ENCODE measurements at regions not wholly inside any gene's neighbourhood (a gene's known extent, or its start where the extent isn't known, plus 50 kb on each side); places are given as distances from the start of the nearest gene placed in this dataset.

DNA sequence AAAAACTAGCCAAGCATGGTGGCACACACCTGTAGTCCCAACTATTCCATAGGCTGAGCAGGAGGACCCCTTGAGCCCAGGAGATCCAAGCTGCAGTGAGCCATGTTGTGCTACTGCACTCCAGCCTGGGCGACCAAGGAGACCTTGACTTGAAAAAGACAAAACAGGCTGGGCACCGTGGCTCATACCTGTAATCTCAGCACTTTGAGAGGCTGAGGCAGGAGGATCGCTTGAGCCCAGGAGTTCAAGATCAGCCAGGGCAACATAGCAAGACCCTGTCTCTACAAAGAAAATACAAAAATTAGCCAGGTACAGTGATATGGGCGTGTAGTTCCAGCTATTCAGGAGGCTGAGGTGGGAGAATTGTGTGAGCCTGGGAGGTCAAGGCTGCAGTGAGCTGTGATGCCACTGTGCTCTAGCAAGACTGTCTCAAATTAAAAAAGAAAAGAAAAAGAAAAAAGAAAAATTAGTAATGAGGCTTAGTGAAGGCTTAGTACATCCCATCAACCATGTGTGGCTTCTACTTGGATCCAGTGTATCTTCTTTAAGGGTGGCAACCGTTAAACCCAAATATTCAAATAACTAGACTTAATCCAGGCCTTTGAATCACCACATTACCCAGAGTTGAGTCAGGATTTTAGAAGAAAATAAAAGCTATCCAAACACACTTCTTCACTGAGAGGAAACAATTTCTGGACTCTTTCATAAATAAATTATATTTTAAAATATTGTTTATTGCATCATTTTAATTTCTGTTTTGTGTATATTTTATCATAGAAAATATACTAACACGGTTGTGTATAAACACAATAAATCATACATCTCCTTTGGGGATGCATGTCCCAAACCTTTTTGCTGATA, 74.3 kb upstream of the RAB4A start:
- TF ChIP-seq RAD21 (conservative IDR thresholded peaks at IDR 0.05): no peak
- TF ChIP-seq MXI1 (conservative IDR thresholded peaks at IDR 0.05; ENCODE audit: poor library complexity, severe bottlenecking): no peak
- TF ChIP-seq, protein P1, sequence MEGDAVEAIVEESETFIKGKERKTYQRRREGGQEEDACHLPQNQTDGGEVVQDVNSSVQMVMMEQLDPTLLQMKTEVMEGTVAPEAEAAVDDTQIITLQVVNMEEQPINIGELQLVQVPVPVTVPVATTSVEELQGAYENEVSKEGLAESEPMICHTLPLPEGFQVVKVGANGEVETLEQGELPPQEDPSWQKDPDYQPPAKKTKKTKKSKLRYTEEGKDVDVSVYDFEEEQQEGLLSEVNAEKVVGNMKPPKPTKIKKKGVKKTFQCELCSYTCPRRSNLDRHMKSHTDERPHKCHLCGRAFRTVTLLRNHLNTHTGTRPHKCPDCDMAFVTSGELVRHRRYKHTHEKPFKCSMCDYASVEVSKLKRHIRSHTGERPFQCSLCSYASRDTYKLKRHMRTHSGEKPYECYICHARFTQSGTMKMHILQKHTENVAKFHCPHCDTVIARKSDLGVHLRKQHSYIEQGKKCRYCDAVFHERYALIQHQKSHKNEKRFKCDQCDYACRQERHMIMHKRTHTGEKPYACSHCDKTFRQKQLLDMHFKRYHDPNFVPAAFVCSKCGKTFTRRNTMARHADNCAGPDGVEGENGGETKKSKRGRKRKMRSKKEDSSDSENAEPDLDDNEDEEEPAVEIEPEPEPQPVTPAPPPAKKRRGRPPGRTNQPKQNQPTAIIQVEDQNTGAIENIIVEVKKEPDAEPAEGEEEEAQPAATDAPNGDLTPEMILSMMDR (IDR thresholded peaks at IDR 0.05; ENCODE audit: poor library complexity, severe bottlenecking): no peak
- TF ChIP-seq, protein P2, sequence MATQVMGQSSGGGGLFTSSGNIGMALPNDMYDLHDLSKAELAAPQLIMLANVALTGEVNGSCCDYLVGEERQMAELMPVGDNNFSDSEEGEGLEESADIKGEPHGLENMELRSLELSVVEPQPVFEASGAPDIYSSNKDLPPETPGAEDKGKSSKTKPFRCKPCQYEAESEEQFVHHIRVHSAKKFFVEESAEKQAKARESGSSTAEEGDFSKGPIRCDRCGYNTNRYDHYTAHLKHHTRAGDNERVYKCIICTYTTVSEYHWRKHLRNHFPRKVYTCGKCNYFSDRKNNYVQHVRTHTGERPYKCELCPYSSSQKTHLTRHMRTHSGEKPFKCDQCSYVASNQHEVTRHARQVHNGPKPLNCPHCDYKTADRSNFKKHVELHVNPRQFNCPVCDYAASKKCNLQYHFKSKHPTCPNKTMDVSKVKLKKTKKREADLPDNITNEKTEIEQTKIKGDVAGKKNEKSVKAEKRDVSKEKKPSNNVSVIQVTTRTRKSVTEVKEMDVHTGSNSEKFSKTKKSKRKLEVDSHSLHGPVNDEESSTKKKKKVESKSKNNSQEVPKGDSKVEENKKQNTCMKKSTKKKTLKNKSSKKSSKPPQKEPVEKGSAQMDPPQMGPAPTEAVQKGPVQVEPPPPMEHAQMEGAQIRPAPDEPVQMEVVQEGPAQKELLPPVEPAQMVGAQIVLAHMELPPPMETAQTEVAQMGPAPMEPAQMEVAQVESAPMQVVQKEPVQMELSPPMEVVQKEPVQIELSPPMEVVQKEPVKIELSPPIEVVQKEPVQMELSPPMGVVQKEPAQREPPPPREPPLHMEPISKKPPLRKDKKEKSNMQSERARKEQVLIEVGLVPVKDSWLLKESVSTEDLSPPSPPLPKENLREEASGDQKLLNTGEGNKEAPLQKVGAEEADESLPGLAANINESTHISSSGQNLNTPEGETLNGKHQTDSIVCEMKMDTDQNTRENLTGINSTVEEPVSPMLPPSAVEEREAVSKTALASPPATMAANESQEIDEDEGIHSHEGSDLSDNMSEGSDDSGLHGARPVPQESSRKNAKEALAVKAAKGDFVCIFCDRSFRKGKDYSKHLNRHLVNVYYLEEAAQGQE (IDR thresholded peaks at IDR 0.05; ENCODE audit: borderline replicate concordance): no peak
- TF ChIP-seq EP300 (conservative IDR thresholded peaks at IDR 0.05; ENCODE audit: poor library complexity, severe bottlenecking): no peak
- no peak for TF ChIP-seq EZH2 (IDR thresholded peaks at IDR 0.05; ENCODE audit: borderline replicate concordance, insufficient read depth, low read length, poor library complexity, severe bottlenecking)
- TF ChIP-seq POLR2AphosphoS5 (IDR thresholded peaks at IDR 0.05): no peak
- no peak for TF ChIP-seq TAF1 (IDR thresholded peaks at IDR 0.05; ENCODE audit: low read depth)
- no peak for TF ChIP-seq SMC3 (conservative IDR thresholded peaks at IDR 0.05; ENCODE audit: poor library complexity)

DNA sequence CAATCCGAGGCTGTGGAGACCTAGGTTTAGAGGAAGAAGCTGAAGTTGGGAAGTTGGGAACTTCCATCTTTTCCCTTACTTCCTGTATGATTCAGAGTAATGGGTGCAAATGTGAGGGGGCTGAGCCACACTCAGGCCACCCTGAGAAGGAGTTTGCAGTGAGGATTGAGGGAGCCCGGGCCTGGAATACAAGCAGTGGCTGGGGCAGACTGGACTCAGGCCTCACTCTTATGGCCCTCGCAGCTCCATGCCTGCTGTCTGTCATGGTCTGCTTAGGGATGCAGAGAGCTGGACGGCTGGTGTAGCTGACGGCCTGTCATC, 73.7 kb upstream of the RAB4A start:
- no peak overlapping the region for H2AFZ ChIP-seq (ENCODE audit: low read depth, low read length)
- H3K79me2 ChIP-seq (replicated peaks; ENCODE audit: insufficient read depth, low read length): no peaks in the 10 kb centered on the region
- TF ChIP-seq POLR2AphosphoS5 (IDR thresholded peaks at IDR 0.05) (no peak), RAD21 (conservative IDR thresholded peaks at IDR 0.05) (no peak), TAF1 (IDR thresholded peaks at IDR 0.05; ENCODE audit: low read depth) (no peak), EP300 (conservative IDR thresholded peaks at IDR 0.05; ENCODE audit: poor library complexity, severe bottlenecking) (no peak), EZH2 (IDR thresholded peaks at IDR 0.05; ENCODE audit: borderline replicate concordance, insufficient read depth, low read length, poor library complexity, severe bottlenecking) (no peak), MXI1 (conservative IDR thresholded peaks at IDR 0.05; ENCODE audit: poor library complexity, severe bottlenecking) (no peak), SMC3 (conservative IDR thresholded peaks at IDR 0.05; ENCODE audit: poor library complexity) (no peak)
- TF ChIP-seq, protein P2 (IDR thresholded peaks at IDR 0.05; ENCODE audit: borderline replicate concordance): no peak
- TF ChIP-seq, protein P1 (IDR thresholded peaks at IDR 0.05; ENCODE audit: poor library complexity, severe bottlenecking): no peak

More for the DNA sequence above, 74.3 kb upstream of the RAB4A start:
- no peak overlapping the region for H3K4me2 ChIP-seq (ENCODE audit: low read length)
- H3K27ac ChIP-seq (ENCODE audit: low read length): no peak overlapping the region
- no peaks in the 10 kb centered on the region for H3K9me3 ChIP-seq (ENCODE audit: low read length)
- no peak overlapping the region for H3K4me3 ChIP-seq (ENCODE audit: low read length)
- H3K9me2 ChIP-seq (ENCODE audit: insufficient read depth, low read length): no peaks in the 10 kb centered on the region
- no peaks in the 10 kb centered on the region for H3F3A ChIP-seq (ENCODE audit: insufficient read depth, low read length, poor library complexity, severe bottlenecking)
- no peaks in the 10 kb centered on the region for H3K36me3 ChIP-seq (ENCODE audit: insufficient read depth, low read length)
- H2AFZ ChIP-seq (ENCODE audit: low read depth, low read length): no peak overlapping the region
- H4K20me1 ChIP-seq (ENCODE audit: insufficient read depth): no peaks in the 10 kb centered on the region
- no peaks in the 10 kb centered on the region for H3K27me3 ChIP-seq (ENCODE audit: insufficient read depth, low read depth, low read length)
- H3K79me2 ChIP-seq (replicated peaks; ENCODE audit: insufficient read depth, low read length): no peaks in the 10 kb centered on the region
- no peak overlapping the region for H3K9ac ChIP-seq (ENCODE audit: low read length)

More for the DNA sequence above, 73.7 kb upstream of the RAB4A start:
- Histone ChIP-seq H3K27ac (ENCODE audit: low read length) (no peak overlapping the region), H3K9me3 (ENCODE audit: low read length) (no peaks in the 10 kb centered on the region), H3K4me2 (ENCODE audit: low read length) (no peak overlapping the region), H3K27me3 (ENCODE audit: insufficient read depth, low read depth, low read length) (no peaks in the 10 kb centered on the region), H3K4me3 (ENCODE audit: low read length) (no peak overlapping the region), H3K9me2 (ENCODE audit: insufficient read depth, low read length) (no peaks in the 10 kb centered on the region), H4K20me1 (ENCODE audit: insufficient read depth) (no peaks in the 10 kb centered on the region), H3K36me3 (ENCODE audit: insufficient read depth, low read length) (no peaks in the 10 kb centered on the region), H3F3A (ENCODE audit: insufficient read depth, low read length, poor library complexity, severe bottlenecking) (no peaks in the 10 kb centered on the region), H3K9ac (ENCODE audit: low read length) (no peak overlapping the region)
